ENCODE measurements at regions not wholly inside any gene's neighbourhood (a gene's known extent, or its start where the extent isn't known, plus 50 kb on each side); places are given as distances from the start of the nearest gene placed in this dataset.

GRCh38 chr15:62816342-62817069 lies 226.0 kb upstream of the TPM1 start:
- no peak for TF ChIP-seq ZNF274 (IDR thresholded peaks at IDR 0.05; ENCODE audit: low read depth, low read length)
- H3K4me3 ChIP-seq (ENCODE audit: low read length), result no peak overlapping the region

DNA sequence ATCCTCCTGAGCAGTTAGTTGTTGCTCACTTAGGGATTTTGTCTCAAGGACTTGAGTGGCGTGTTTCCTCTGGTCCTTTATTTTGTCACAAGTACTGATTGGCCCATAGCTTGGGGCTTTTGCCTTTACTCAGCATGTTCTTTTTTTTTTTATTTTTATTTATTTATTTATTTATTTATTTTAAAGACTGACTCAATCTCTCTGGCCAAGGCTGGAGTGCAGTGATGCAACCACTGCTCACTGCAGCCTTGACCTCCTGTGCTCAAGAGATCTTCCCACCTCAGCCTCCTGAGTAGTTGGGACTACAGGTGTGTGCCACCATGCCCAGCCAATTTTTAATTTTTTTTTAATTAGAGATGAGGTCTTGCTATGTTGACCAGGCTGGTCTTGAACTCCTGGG lies 223.9 kb upstream of the TPM1 start:
- H3K4me3 ChIP-seq (ENCODE audit: low read length), result no peak overlapping the region

GRCh38 chr15:62821384-62822131 lies 221.0 kb upstream of the TPM1 start:
- TF ChIP-seq ZNF274 (IDR thresholded peaks at IDR 0.05; ENCODE audit: low read depth, low read length), result no peak

More for the DNA sequence above, 223.9 kb upstream of the TPM1 start:
- no peak for TF ChIP-seq ZNF274 (IDR thresholded peaks at IDR 0.05; ENCODE audit: low read depth, low read length)

DNA sequence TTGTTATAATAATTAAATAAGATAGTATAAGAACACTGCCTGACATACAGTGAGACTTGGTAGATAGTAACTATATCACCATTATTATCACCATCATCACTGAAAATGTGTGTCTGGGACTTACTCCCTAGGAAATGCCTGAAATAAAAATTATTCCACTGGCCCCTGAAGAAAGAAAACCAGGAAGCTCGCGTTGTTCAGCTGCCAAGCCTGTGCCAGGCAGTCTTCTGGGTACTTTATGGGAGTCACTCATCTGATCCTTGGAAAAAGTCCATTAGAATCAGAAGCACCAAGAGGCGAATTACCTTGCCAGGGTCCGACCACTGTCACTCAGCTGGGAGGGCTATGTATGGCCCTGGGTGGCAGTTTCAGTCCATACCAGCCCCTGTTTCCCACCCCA lies 220.3 kb upstream of the TPM1 start:
- H3K4me3 ChIP-seq (ENCODE audit: low read length), result no peak overlapping the region
- no peak for TF ChIP-seq ZNF274 (IDR thresholded peaks at IDR 0.05; ENCODE audit: low read depth, low read length)

More at GRCh38 chr15:62821384-62822131, 221.0 kb upstream of the TPM1 start:
- no peak overlapping the region for H3K4me3 ChIP-seq (ENCODE audit: low read length)

DNA sequence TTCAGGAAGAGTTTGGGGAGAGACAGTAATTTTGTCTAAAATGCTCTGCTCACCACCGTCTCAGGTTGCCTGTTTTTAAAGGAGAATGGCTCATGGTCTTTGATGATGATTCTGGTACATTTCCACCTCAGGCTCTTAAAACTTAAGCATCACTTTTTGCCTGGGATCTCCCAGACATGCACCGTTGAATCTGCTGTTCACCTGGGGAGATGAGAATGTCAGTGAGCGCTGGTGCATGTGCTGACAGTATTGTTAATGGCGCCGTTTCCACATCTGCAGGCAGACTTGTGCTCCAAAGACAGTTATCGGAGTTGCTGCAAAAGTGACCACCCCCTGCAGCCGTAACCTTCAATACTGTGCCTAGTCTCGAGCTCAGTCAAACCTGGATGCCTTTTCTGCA lies 219.0 kb upstream of the TPM1 start:
- H3K4me3 ChIP-seq (ENCODE audit: low read length), result no peak overlapping the region
- no peak for TF ChIP-seq ZNF274 (IDR thresholded peaks at IDR 0.05; ENCODE audit: low read depth, low read length)

DNA sequence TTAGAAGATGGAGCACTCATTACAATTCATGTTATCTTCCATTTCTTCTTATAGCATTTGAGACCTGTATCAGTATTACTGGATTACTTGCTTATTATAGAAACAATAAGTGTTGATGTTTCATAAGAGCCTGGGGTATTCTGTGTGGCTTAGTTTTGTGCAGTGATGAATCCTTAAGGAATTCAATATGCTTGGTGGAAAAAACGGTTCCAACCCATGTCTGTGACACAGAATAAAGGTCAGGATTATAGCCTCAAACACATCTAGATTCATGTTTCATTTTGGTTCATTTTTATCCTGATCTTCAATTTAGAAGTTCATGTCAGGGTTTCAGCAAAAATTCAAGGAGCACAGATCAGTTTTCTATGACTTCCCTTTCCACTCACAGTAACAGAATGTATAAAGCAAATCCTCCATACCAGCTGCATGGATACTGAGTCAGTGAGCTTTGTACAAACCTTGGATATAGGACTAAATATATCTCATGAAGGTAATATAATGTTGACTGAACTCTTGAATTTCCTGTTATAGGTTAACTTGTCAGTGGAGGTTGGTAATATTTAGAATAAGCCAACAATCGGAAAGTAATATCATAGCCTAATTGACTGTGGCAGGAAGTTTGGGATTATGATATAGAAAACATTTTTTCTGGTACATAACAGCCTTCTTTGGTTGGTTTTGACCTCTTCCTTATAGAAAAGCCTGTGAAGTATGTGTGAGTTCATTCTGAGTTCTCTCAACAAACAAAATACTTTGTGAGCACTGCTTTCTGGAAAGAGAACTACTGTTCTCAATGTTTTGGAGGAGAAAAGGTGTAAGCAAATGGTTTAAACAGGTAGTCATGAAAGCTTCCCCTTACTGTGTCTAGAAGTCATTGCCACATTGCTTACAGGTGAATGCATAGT lies 218.2 kb upstream of the TPM1 start:
- H3K4me3 ChIP-seq (ENCODE audit: low read length), result no peak overlapping the region
- TF ChIP-seq ZNF274 (IDR thresholded peaks at IDR 0.05; ENCODE audit: low read depth, low read length), result no peak

- no peak overlapping the region for H3K4me3 ChIP-seq (ENCODE audit: low read length)
- TF ChIP-seq ZNF274 (IDR thresholded peaks at IDR 0.05; ENCODE audit: low read depth, low read length), result no peak
These were observed 217.4 kb upstream of the TPM1 start for GRCh38 chr15:62825191-62825590.

DNA sequence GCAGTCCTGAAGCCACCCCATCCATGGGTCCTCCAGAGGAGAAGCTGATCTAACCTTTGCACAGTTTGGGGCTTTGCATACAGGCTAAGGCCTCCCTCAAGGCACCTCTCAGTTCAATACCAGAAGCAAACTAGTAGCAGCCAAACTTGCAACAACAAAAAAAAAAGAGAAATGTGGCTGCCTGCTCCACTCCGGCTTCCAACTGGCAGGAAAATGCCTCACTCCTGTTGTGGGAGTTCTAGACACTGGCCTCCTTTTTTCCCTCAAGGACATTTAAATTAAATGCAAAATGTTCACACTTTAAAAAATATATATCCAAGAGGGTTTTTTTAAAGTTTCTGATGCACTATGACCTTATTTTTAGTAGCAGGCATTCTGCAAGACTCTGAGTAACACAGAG lies 216.0 kb upstream of the TPM1 start:
- TF ChIP-seq ZNF274 (IDR thresholded peaks at IDR 0.05; ENCODE audit: low read depth, low read length), result no peak
- no peak overlapping the region for H3K4me3 ChIP-seq (ENCODE audit: low read length)

- H3K4me3 ChIP-seq (ENCODE audit: low read length), result no peak overlapping the region
- no peak for TF ChIP-seq ZNF274 (IDR thresholded peaks at IDR 0.05; ENCODE audit: low read depth, low read length)
These were observed 214.2 kb upstream of the TPM1 start for GRCh38 chr15:62828364-62828763.

DNA sequence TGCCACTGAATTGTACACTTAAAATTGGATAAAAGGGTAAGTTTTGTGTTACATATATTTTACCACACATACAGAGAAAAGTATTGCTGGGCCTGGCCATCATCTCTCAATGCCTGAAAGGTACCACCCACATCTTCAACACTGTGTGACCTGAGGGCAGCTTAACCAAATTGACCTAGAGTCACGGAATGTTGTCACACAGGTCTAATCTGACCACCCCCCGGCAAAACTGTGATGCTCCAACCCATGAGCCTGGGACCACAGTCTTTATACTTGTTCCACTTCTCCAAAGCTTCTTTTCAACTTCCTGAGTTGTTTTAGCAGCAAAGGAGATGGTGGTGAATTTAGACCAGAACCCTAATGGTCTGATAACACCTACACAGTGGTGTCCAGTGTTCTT lies 210.3 kb upstream of the TPM1 start:
- H3K4me3 ChIP-seq (ENCODE audit: low read length), result no peak overlapping the region
- no peak for TF ChIP-seq ZNF274 (IDR thresholded peaks at IDR 0.05; ENCODE audit: low read depth, low read length)

- no peak overlapping the region for H3K4me3 ChIP-seq (ENCODE audit: low read length)
- no peak for TF ChIP-seq ZNF274 (IDR thresholded peaks at IDR 0.05; ENCODE audit: low read depth, low read length)
These were observed 208.9 kb upstream of the TPM1 start for GRCh38 chr15:62833646-62834045.

- H3K4me3 ChIP-seq (ENCODE audit: low read length), result no peak overlapping the region
- no peak for TF ChIP-seq ZNF274 (IDR thresholded peaks at IDR 0.05; ENCODE audit: low read depth, low read length)
These were observed 207.7 kb upstream of the TPM1 start for GRCh38 chr15:62834686-62835329.

DNA sequence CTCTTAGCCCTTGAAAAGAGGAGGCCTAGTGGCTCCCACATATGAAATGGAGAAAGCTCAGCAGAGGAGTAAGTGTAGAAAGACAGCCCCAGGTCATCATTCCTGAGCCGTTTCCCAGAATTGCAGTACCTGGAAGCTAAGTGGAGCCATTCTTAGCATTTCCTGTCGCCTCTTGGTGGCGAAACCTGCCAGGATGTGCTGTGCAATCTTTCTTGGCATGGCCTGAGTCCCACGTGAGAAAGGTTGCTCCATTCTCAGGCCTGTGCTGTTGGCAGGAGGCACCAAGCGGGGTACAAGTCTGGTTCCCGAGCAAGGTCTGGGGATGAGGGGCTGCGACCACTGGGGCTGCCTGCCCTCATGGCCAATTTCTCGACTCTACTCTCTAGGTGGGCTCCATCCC lies 207.2 kb upstream of the TPM1 start:
- H3K4me3 ChIP-seq (ENCODE audit: low read length), result no peak overlapping the region

GRCh38 chr15:62835762-62836161 lies 206.8 kb upstream of the TPM1 start:
- TF ChIP-seq ZNF274 (IDR thresholded peaks at IDR 0.05; ENCODE audit: low read depth, low read length), result no peak
- H3K4me3 ChIP-seq (ENCODE audit: low read length), result no peak overlapping the region

More for the DNA sequence above, 207.2 kb upstream of the TPM1 start:
- no peak for TF ChIP-seq ZNF274 (IDR thresholded peaks at IDR 0.05; ENCODE audit: low read depth, low read length)
